ENCODE measurements at regions not wholly inside any gene's neighbourhood (a gene's known extent, or its start where the extent isn't known, plus 50 kb on each side); places are given as distances from the start of the nearest gene placed in this dataset.

- Mint-ChIP-seq H3K4me3 (no peak overlapping the region), H3K36me3 (ENCODE audit: low read depth) (no peaks in the 10 kb centered on the region), H3K27ac (no peak overlapping the region), H3K9me3 (peaks cover 8% of the 10 kb centered on the region), H3K27me3 (ENCODE audit: insufficient read depth) (no peaks in the 10 kb centered on the region), H3K4me1 (ENCODE audit: low read depth) (no peaks in the 10 kb centered on the region)
- intact Hi-C loops (cut with micrococcal nuclease) = no loop called here
- DNase-seq (ENCODE audit: low spot score) = no peak
Measured at GRCh38 chr22:27397036-27397953, 404.3 kb downstream of the MN1 start.

GRCh38 chr22:27397954-27398342, 403.6 kb downstream of the MN1 start:
- Mint-ChIP-seq H3K27me3 (ENCODE audit: insufficient read depth) (no peaks in the 10 kb centered on the region), H3K4me1 (ENCODE audit: low read depth) (no peaks in the 10 kb centered on the region), H3K4me3 (no peak overlapping the region), H3K9me3 (peaks cover 8% of the 10 kb centered on the region), H3K27ac (no peak overlapping the region), H3K36me3 (ENCODE audit: low read depth) (no peaks in the 10 kb centered on the region)
- DNase-seq (ENCODE audit: low spot score) = no peak
- intact Hi-C loops (cut with micrococcal nuclease) = no loop called here

- Mint-ChIP-seq H3K36me3 (ENCODE audit: low read depth) (no peaks in the 10 kb centered on the region), H3K4me3 (no peak overlapping the region), H3K27ac (no peak overlapping the region), H3K27me3 (ENCODE audit: insufficient read depth) (no peaks in the 10 kb centered on the region), H3K4me1 (ENCODE audit: low read depth) (no peaks in the 10 kb centered on the region), H3K9me3 (peaks cover 8% of the 10 kb centered on the region)
- intact Hi-C loops (cut with micrococcal nuclease) = no loop called here
- DNase-seq (ENCODE audit: low spot score) = no peak
Measured at GRCh38 chr22:27399161-27399560, 402.4 kb downstream of the MN1 start.

- intact Hi-C loops (cut with micrococcal nuclease) = no loop called here
- no peaks in the 10 kb centered on the region for H3K4me1 Mint-ChIP-seq (ENCODE audit: low read depth)
- H3K9me3 Mint-ChIP-seq = peaks cover 8% of the 10 kb centered on the region
- H3K27me3 Mint-ChIP-seq (ENCODE audit: insufficient read depth) = no peaks in the 10 kb centered on the region
- H3K27ac Mint-ChIP-seq = no peak overlapping the region
- H3K36me3 Mint-ChIP-seq (ENCODE audit: low read depth) = no peaks in the 10 kb centered on the region
- no peak overlapping the region for H3K4me3 Mint-ChIP-seq
- DNase-seq (ENCODE audit: low spot score) = no peak
Measured at GRCh38 chr22:27400811-27401210, 400.7 kb downstream of the MN1 start.

- DNase-seq (ENCODE audit: low spot score) = no peak
- no peaks in the 10 kb centered on the region for H3K36me3 Mint-ChIP-seq (ENCODE audit: low read depth)
- no peak overlapping the region for H3K27ac Mint-ChIP-seq
- intact Hi-C loops (cut with micrococcal nuclease) = no loop called here
- H3K4me3 Mint-ChIP-seq = no peak overlapping the region
- no peaks in the 10 kb centered on the region for H3K4me1 Mint-ChIP-seq (ENCODE audit: low read depth)
- no peaks in the 10 kb centered on the region for H3K27me3 Mint-ChIP-seq (ENCODE audit: insufficient read depth)
- peaks cover 8% of the 10 kb centered on the region for H3K9me3 Mint-ChIP-seq
Measured at GRCh38 chr22:27401321-27401720, 400.2 kb downstream of the MN1 start.

- intact Hi-C loops (cut with micrococcal nuclease) = no loop called here
- Mint-ChIP-seq H3K36me3 (ENCODE audit: low read depth) (no peaks in the 10 kb centered on the region), H3K27me3 (ENCODE audit: insufficient read depth) (no peaks in the 10 kb centered on the region), H3K9me3 (peaks cover 8% of the 10 kb centered on the region), H3K4me3 (no peak overlapping the region), H3K4me1 (ENCODE audit: low read depth) (peaks cover 4% of the 10 kb centered on the region), H3K27ac (no peak overlapping the region)
- no peak for DNase-seq (ENCODE audit: low spot score)
Measured at GRCh38 chr22:27404441-27404840, 397.1 kb downstream of the MN1 start.

GRCh38 chr22:27405672-27406388, 395.7 kb downstream of the MN1 start:
- H3K36me3 Mint-ChIP-seq (ENCODE audit: low read depth) = no peaks in the 10 kb centered on the region
- intact Hi-C loops (cut with micrococcal nuclease) = no loop called here
- H3K4me1 Mint-ChIP-seq (ENCODE audit: low read depth) = peaks cover 4% of the 10 kb centered on the region
- no peaks in the 10 kb centered on the region for H3K27me3 Mint-ChIP-seq (ENCODE audit: insufficient read depth)
- H3K27ac Mint-ChIP-seq = no peak overlapping the region
- H3K9me3 Mint-ChIP-seq = peaks cover 8% of the 10 kb centered on the region
- DNase-seq (ENCODE audit: low spot score) = peak; percentile 0
- H3K4me3 Mint-ChIP-seq = no peak overlapping the region

GRCh38 chr22:27406389-27406861, 395.1 kb downstream of the MN1 start:
- Mint-ChIP-seq H3K36me3 (ENCODE audit: low read depth) (no peaks in the 10 kb centered on the region), H3K4me1 (ENCODE audit: low read depth) (peaks cover 4% of the 10 kb centered on the region), H3K27me3 (ENCODE audit: insufficient read depth) (no peaks in the 10 kb centered on the region), H3K9me3 (peaks cover 3% of the 10 kb centered on the region), H3K4me3 (no peak overlapping the region), H3K27ac (no peak overlapping the region)
- intact Hi-C loops (cut with micrococcal nuclease) = no loop called here
- DNase-seq (ENCODE audit: low spot score) = no peak

- no peak overlapping the region for H3K27ac Mint-ChIP-seq
- intact Hi-C loops (cut with micrococcal nuclease) = no loop called here
- no peak overlapping the region for H3K4me3 Mint-ChIP-seq
- no peak for DNase-seq (ENCODE audit: low spot score)
- H3K9me3 Mint-ChIP-seq = no peaks in the 10 kb centered on the region
- no peaks in the 10 kb centered on the region for H3K36me3 Mint-ChIP-seq (ENCODE audit: low read depth)
- H3K27me3 Mint-ChIP-seq (ENCODE audit: insufficient read depth) = no peaks in the 10 kb centered on the region
- H3K4me1 Mint-ChIP-seq (ENCODE audit: low read depth) = peaks cover 4% of the 10 kb centered on the region
Measured at GRCh38 chr22:27407369-27407985, 394.1 kb downstream of the MN1 start.

GRCh38 chr22:27408068-27408467, 393.5 kb downstream of the MN1 start:
- no peak overlapping the region for H3K4me3 Mint-ChIP-seq
- intact Hi-C loops (cut with micrococcal nuclease) = no loop called here
- no peaks in the 10 kb centered on the region for H3K9me3 Mint-ChIP-seq
- H3K27me3 Mint-ChIP-seq (ENCODE audit: insufficient read depth) = no peaks in the 10 kb centered on the region
- peaks cover 4% of the 10 kb centered on the region for H3K4me1 Mint-ChIP-seq (ENCODE audit: low read depth)
- no peak for DNase-seq (ENCODE audit: low spot score)
- no peak overlapping the region for H3K27ac Mint-ChIP-seq
- no peaks in the 10 kb centered on the region for H3K36me3 Mint-ChIP-seq (ENCODE audit: low read depth)

GRCh38 chr22:27409299-27409698, 392.3 kb downstream of the MN1 start:
- DNase-seq (ENCODE audit: low spot score) = no peak
- H3K27ac Mint-ChIP-seq = no peak overlapping the region
- H3K36me3 Mint-ChIP-seq (ENCODE audit: low read depth) = no peaks in the 10 kb centered on the region
- H3K4me1 Mint-ChIP-seq (ENCODE audit: low read depth) = peaks cover 4% of the 10 kb centered on the region
- no peak overlapping the region for H3K4me3 Mint-ChIP-seq
- H3K27me3 Mint-ChIP-seq (ENCODE audit: insufficient read depth) = no peaks in the 10 kb centered on the region
- no peaks in the 10 kb centered on the region for H3K9me3 Mint-ChIP-seq
- intact Hi-C loops (cut with micrococcal nuclease) = no loop called here

GRCh38 chr22:27412866-27413445, 388.6 kb downstream of the MN1 start:
- no peak overlapping the region for H3K27ac Mint-ChIP-seq

GRCh38 chr22:27413702-27414101, 387.9 kb downstream of the MN1 start:
- no peak for DNase-seq (ENCODE audit: low spot score)
- H3K4me3 Mint-ChIP-seq = no peak overlapping the region
- H3K27me3 Mint-ChIP-seq (ENCODE audit: insufficient read depth) = no peaks in the 10 kb centered on the region
- H3K27ac Mint-ChIP-seq = no peak overlapping the region
- no peaks in the 10 kb centered on the region for H3K36me3 Mint-ChIP-seq (ENCODE audit: low read depth)
- intact Hi-C loops (cut with micrococcal nuclease) = no loop called here
- no peaks in the 10 kb centered on the region for H3K4me1 Mint-ChIP-seq (ENCODE audit: low read depth)
- H3K9me3 Mint-ChIP-seq = no peaks in the 10 kb centered on the region

More at GRCh38 chr22:27412866-27413445, 388.6 kb downstream of the MN1 start:
- no peaks in the 10 kb centered on the region for H3K36me3 Mint-ChIP-seq (ENCODE audit: low read depth)
- no peaks in the 10 kb centered on the region for H3K27me3 Mint-ChIP-seq (ENCODE audit: insufficient read depth)
- peaks cover 4% of the 10 kb centered on the region for H3K4me1 Mint-ChIP-seq (ENCODE audit: low read depth)
- no peak for DNase-seq (ENCODE audit: low spot score)
- no peaks in the 10 kb centered on the region for H3K9me3 Mint-ChIP-seq
- no peak overlapping the region for H3K4me3 Mint-ChIP-seq
- intact Hi-C loops (cut with micrococcal nuclease) = no loop called here
